Transverse colon (tissue), 4 donors: ENCODE measurements at regions not wholly inside any gene's neighbourhood (a gene's known extent, or its start where the extent isn't known, plus 50 kb on each side); places are given as distances from the start of the nearest gene placed in this dataset.

ENCODE experiments used
- DNase-seq: peaks from one replicate; pipeline ENCODE4 v3.0.0-alpha.2; 2019
- H3K27ac ChIP-seq, 4 donors: fragments of 200-600 bp; sonication (generic); 2 replicates each; pipeline ENCODE4 v1.5.1; 2016 to 2018; ENCODE audit warnings: inconsistent platforms in 4 of 4
- H3K27me3 ChIP-seq: fragments of 200-600 bp; sonication (generic); 2 replicates; pipeline ENCODE4 v1.5.1; 2017; ENCODE audit warnings: inconsistent platforms
- H3K36me3 ChIP-seq, 4 donors: fragments of 200-600 bp; sonication (generic); 2 replicates each; pipeline ENCODE4 v1.5.1; 2017 to 2019; ENCODE audit warnings: inconsistent platforms in 4 of 4
- H3K4me1 ChIP-seq, 4 donors: fragments of 200-600 bp; sonication (generic); 2 replicates each; pipeline ENCODE4 v1.5.1; 2017 to 2020; ENCODE audit warnings: inconsistent platforms in 4 of 4
- H3K4me3 ChIP-seq, 4 donors: fragments of 200-600 bp; sonication (generic); 1 replicate in 1 of 4; 2 replicates in 3 of 4; pipeline versions ENCODE4 v1.5.1 to v1.6.1; 2017 to 2019; ENCODE audit warnings: inconsistent platforms in 4 of 4
- H3K9me3 ChIP-seq, 2 donors: fragments of 200-600 bp; sonication (generic); 2 replicates each; pipeline ENCODE4 v1.5.1; 2017 to 2019; ENCODE audit warnings: inconsistent platforms in 2 of 2
- CTCF ChIP-seq, 5 experiments: fragments of 200-600 bp in 3 of 5; fragments of 450-650 bp in 2 of 5; sonication (generic) in 3 of 5; IDR thresholded peaks; 1 replicate in 2 of 5; 2 replicates in 3 of 5; pipeline ENCODE4 v1.5.1; 2016 to 2017; ENCODE audit warnings: antibody characterized with exemption in 5 of 5, inconsistent platforms in 3 of 5, mild to moderate bottlenecking in 2 of 5, moderate library complexity in 1 of 5
- EP300 ChIP-seq: sonication (generic); formaldehyde crosslinking; IDR thresholded peaks from one replicate; pipeline ENCODE4 v1.6.1; 2017; ENCODE audit warnings: antibody characterized with exemption, low read depth
- POLR2A ChIP-seq: fragments of 450-650 bp; IDR thresholded peaks from one replicate; pipeline ENCODE4 v1.6.1; 2016; ENCODE audit warnings: antibody characterized with exemption, mild to moderate bottlenecking, moderate library complexity
- POLR2AphosphoS5 ChIP-seq, 3 donors: sonication (generic); formaldehyde crosslinking; IDR thresholded peaks; one replicate each; pipeline ENCODE4 v1.6.1; 2016; ENCODE audit warnings: antibody characterized with exemption in 3 of 3
- WGBS, 2 donors: methylation state at CpG; one replicate each; pipeline ENCODE4 v1.1.5; 2018; ENCODE audit warnings: low coverage in 1 of 2; 5-methylcytosine and 5-hydroxymethylcytosine counted together
- in situ Hi-C, 4 donors: fragments of 200-750 bp; cut with MboI; loops; one replicate each; pipeline versions ENCODE4 v1.15.0 to v1.15.1; 2017; ENCODE audit warnings: low sequenced_read_pairs in 3 of 4, low pct_ligation_motif_present in 1 of 4, low pct_unique_long_range_greater_than_20kb in 1 of 4
- intact Hi-C: fragments of 100-400 bp; cut with DNase I; formaldehyde crosslinking; loops from one replicate; pipeline ENCODE4 v1.15.1; 2023; ENCODE audit warnings: low total_unique reads

- WGBS, 2 donors: 70% methylated on average over 2 to 3 of the region's 3 CpGs
- Histone ChIP-seq H3K27ac (no peak overlapping the region), H3K4me3 (no peak overlapping the region), H3K36me3 (no peaks in the 10 kb centered on the region), H3K27me3 (no peaks in the 10 kb centered on the region), H3K9me3 (no peaks in the 10 kb centered on the region), H3K4me1 (no peaks in the 10 kb centered on the region)
- no peak for DNase-seq
- TF ChIP-seq EP300: no peak
- in situ Hi-C loops: no loop called here
- intact Hi-C loops: no loop called here
These were observed 356.3 kb downstream of the SATB2 start for GRCh38 chr2:199101487-199101886.

GRCh38 chr2:199100326-199101110, 357.2 kb downstream of the SATB2 start:
- in situ Hi-C loops (no loop called here), intact Hi-C loops (no loop called here)
- Histone ChIP-seq H3K9me3 (no peaks in the 10 kb centered on the region), H3K27ac (no peak overlapping the region), H3K4me1 (no peaks in the 10 kb centered on the region), H3K4me3 (no peak overlapping the region), H3K27me3 (no peaks in the 10 kb centered on the region), H3K36me3 (no peaks in the 10 kb centered on the region)
- 34 to 52% methylated on average over 4 of the region's 4 CpGs for WGBS, 2 donors
- DNase-seq: no peak
- no peak for TF ChIP-seq POLR2AphosphoS5 (IDR thresholded peaks at IDR 0.05)
- no peak for TF ChIP-seq POLR2A
- TF ChIP-seq EP300: no peak
- TF ChIP-seq CTCF (IDR thresholded peaks at IDR 0.05): no peak

- peak; percentile 32 for DNase-seq
- in situ Hi-C loops: no loop called here
- WGBS, 2 donors: 73% methylated on average over 2 of the region's 2 CpGs; no CpG with 5 or more reads in 1 of the 2 donors
These were observed 365.3 kb downstream of the SATB2 start for GRCh38 chr2:199092419-199092818.

GRCh38 chr2:199085261-199085660, 372.5 kb downstream of the SATB2 start:
- Histone ChIP-seq H3K4me3 (no peak overlapping the region), H3K27me3 (no peaks in the 10 kb centered on the region), H3K4me1 (no peaks in the 10 kb centered on the region), H3K36me3 (no peaks in the 10 kb centered on the region), H3K9me3 (no peaks in the 10 kb centered on the region), H3K27ac (no peak overlapping the region)
- DNase-seq: no peak
- in situ Hi-C loops: no loop called here
- intact Hi-C loops: no loop called here
- WGBS, 2 donors: 77 to 86% methylated on average over 5 of the region's 5 CpGs
- TF ChIP-seq POLR2A: no peak

More at GRCh38 chr2:199092419-199092818, 365.3 kb downstream of the SATB2 start:
- intact Hi-C loops: no loop called here
- H3K4me3 ChIP-seq: no peak overlapping the region
- H3K27ac ChIP-seq: no peak overlapping the region
- no peak for TF ChIP-seq CTCF (IDR thresholded peaks at IDR 0.05)
- TF ChIP-seq POLR2A: no peak
- TF ChIP-seq POLR2AphosphoS5 (IDR thresholded peaks at IDR 0.05): no peak
- no peak for TF ChIP-seq EP300
- H3K27me3 ChIP-seq: no peaks in the 10 kb centered on the region
- no peaks in the 10 kb centered on the region for H3K36me3 ChIP-seq
- H3K4me1 ChIP-seq: peaks cover 0 to 4% (median 0%) of the 10 kb centered on the region in 4 donors
- H3K9me3 ChIP-seq: no peaks in the 10 kb centered on the region

- in situ Hi-C loops: no loop called here
- H3K27me3 ChIP-seq: no peaks in the 10 kb centered on the region
- 100% methylated on average over 1 of the region's 1 CpG for WGBS, 2 donors
- TF ChIP-seq POLR2AphosphoS5 (IDR thresholded peaks at IDR 0.05): no peak
- no peak for TF ChIP-seq EP300
- TF ChIP-seq CTCF (IDR thresholded peaks at IDR 0.05): no peak
- TF ChIP-seq POLR2A: no peak
- no peak for DNase-seq
- intact Hi-C loops: no loop called here
- H3K27ac ChIP-seq: no peak overlapping the region
- no peaks in the 10 kb centered on the region for H3K4me1 ChIP-seq
- no peak overlapping the region for H3K4me3 ChIP-seq
- H3K9me3 ChIP-seq: no peaks in the 10 kb centered on the region
- H3K36me3 ChIP-seq: no peaks in the 10 kb centered on the region
These were observed 387.3 kb downstream of the SATB2 start for GRCh38 chr2:199070322-199070949.
